GM12891 (cell line): ENCODE measurements at regions not wholly inside any gene's neighbourhood (a gene's known extent, or its start where the extent isn't known, plus 50 kb on each side); places are given as distances from the start of the nearest gene placed in this dataset.

Source experiments
- POLR2A ChIP-seq: IDR thresholded peaks from 2 replicates; pipeline ENCODE4 v1.6.1; 2011; ENCODE audit warnings: low read depth, low read length, control low read depth
- POLR2AphosphoS5 ChIP-seq: IDR thresholded peaks from 2 replicates; pipeline ENCODE4 v1.6.1; 2011; ENCODE audit warnings: low read depth, low read length, control low read depth
- POU2F2 ChIP-seq: IDR thresholded peaks from 2 replicates; pipeline ENCODE4 v1.6.1; 2011; ENCODE audit warnings: low read depth, mild to moderate bottlenecking, control low read depth, low read length, moderate library complexity
- SPI1 ChIP-seq: IDR thresholded peaks from 2 replicates; pipeline ENCODE4 v1.6.1; 2011; ENCODE audit warnings: low read depth, low read length, control low read depth
- TAF1 ChIP-seq: IDR thresholded peaks from 2 replicates; pipeline ENCODE4 v1.6.1; 2011; ENCODE audit warnings: low read depth, low read length, control low read depth

- no peak for TF ChIP-seq POLR2AphosphoS5
- no peak for TF ChIP-seq POLR2A
- TF ChIP-seq TAF1 = no peak
- TF ChIP-seq POU2F2 = no peak
- no peak for TF ChIP-seq SPI1
Observed at GRCh38 chr10:2813693-2814092, 253.7 kb upstream of the PFKP start.
